Brain microvascular endothelial cell (primary cell): ENCODE measurements at regions not wholly inside any gene's neighbourhood (a gene's known extent, or its start where the extent isn't known, plus 50 kb on each side); places are given as distances from the start of the nearest gene placed in this dataset.

Experiments
- DNase-seq: peaks from one replicate; pipeline ENCODE4 v3.0.0-alpha.2; 2020
- H3K27ac ChIP-seq: fragments of 250-450 bp; sonication (Bioruptor Pico); 2 replicates; pipeline ENCODE4 v1.5.1; 2020; ENCODE audit warnings: mild to moderate bottlenecking, moderate library complexity
- H3K27me3 ChIP-seq: fragments of 250-450 bp; sonication (Bioruptor Pico); replicated peaks from 2 replicates; pipeline ENCODE4 v1.5.1; 2020; ENCODE audit warnings: mild to moderate bottlenecking
- H3K36me3 ChIP-seq: fragments of 250-450 bp; sonication (Bioruptor Pico); replicated peaks from 2 replicates; pipeline ENCODE4 v1.5.1; 2020; ENCODE audit warnings: mild to moderate bottlenecking
- H3K4me3 ChIP-seq: 2 replicates; pipeline ENCODE4 v1.5.1; 2011; ENCODE audit warnings: low read depth, mild to moderate bottlenecking, control low read depth, low read length, moderate library complexity
- CTCF ChIP-seq: IDR thresholded peaks from 2 replicates; pipeline ENCODE4 v1.5.1; 2011; ENCODE audit warnings: low read depth, mild to moderate bottlenecking, moderate library complexity, low read length, control low read depth, inconsistent platforms; ENCODE audit errors: missing control alignments
- in situ Hi-C: cut with HindIII; loops from 2 replicates; pipeline ENCODE4 v1.10.0; 2017; ENCODE audit warnings: low sequenced_read_pairs, low pct_ligation_motif_present

DNA sequence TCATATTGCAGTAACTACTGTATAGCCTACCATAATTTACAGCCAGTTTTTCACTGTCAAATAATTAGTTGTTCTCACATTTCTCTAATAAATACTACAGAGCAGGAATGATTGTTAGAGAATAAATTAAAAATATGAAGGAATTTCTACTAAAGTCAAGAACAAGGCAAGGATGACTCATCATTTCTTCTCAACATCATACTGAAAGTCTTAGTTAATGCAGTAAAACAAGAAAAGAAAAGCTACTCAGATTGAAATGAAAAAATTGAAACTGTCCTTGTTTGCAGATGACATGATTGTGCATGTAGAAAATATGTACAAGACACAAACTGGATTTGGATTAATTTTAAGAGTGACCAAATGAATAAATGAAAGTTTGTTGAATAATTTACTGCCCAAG is 608.2 kb downstream of the NSUN3 start:
- in situ Hi-C loops: no loop called here
- Histone ChIP-seq H3K36me3 (no peaks in the 10 kb centered on the region), H3K27ac (no peak overlapping the region), H3K27me3 (no peaks in the 10 kb centered on the region), H3K4me3 (no peak overlapping the region)
- TF ChIP-seq CTCF: no peak
- no peak for DNase-seq

GRCh38 chr3:94673876-94674275 is 611.0 kb downstream of the NSUN3 start:
- no peak for TF ChIP-seq CTCF
- Histone ChIP-seq H3K27ac (no peak overlapping the region), H3K4me3 (no peak overlapping the region), H3K36me3 (no peaks in the 10 kb centered on the region), H3K27me3 (no peaks in the 10 kb centered on the region)
- no peak for DNase-seq
- in situ Hi-C loops: no loop called here

DNA sequence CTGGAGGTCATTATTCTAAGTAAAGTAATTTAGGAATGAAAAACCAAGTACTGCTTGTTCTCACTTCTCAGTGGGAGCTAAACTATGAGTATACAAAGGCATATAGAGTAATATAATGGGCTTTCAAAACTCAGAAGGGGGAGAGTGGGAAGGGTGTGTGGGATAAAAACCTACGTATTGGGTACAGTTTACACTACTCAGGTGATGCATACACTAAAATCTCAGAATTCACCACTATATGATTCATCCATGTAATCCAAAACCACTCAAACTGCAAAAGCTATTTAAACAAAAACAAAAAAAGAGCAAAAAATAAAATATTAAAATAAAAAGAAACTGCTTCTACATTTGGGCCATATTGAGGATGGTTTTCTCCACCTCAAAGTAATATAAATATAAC is 623.3 kb downstream of the NSUN3 start:
- H3K27me3 ChIP-seq: no peaks in the 10 kb centered on the region
- in situ Hi-C loops: no loop called here
- no peaks in the 10 kb centered on the region for H3K36me3 ChIP-seq
- no peak for TF ChIP-seq CTCF
- H3K27ac ChIP-seq: no peak overlapping the region
- H3K4me3 ChIP-seq: no peak overlapping the region
- no peak for DNase-seq

DNA sequence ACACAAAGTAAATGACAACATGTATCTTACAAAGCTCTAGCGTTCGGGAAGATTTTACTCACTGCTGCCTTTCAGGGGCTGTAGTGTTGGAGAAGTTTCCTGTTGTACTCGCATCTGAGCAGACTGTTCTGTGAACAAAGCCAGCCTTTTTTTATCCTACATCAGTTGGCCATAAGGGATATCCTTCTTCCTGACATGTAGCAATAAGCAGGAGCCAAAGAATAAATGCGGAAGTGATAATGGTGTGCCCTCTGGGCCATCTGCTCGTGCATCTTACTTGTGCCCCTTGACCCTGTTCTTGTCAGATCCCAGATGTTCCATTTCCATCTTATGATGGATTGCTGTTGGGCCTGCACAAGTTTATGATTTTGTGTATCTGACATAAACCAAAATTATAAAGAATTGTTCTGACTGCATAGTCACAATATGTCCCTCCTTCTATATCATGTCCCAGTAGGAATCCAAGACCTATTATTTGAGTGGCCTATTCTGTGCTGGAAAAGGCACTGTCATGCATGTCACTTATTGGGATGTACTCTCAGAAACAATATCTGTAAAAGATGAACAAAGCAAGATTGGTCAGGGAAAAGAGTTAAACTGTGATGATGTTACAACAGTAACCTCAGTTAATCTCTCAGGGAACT is 631.3 kb downstream of the NSUN3 start:
- H3K27ac ChIP-seq: no peak overlapping the region
- H3K4me3 ChIP-seq: no peak overlapping the region
- DNase-seq: no peak
- no peak for TF ChIP-seq CTCF
- no peaks in the 10 kb centered on the region for H3K36me3 ChIP-seq
- no peaks in the 10 kb centered on the region for H3K27me3 ChIP-seq
- in situ Hi-C loops: no loop called here

GRCh38 chr3:94694894-94695293 is 632.0 kb downstream of the NSUN3 start:
- H3K27me3 ChIP-seq: no peaks in the 10 kb centered on the region
- no peak overlapping the region for H3K27ac ChIP-seq
- TF ChIP-seq CTCF: no peak
- no peak for DNase-seq
- H3K36me3 ChIP-seq: no peaks in the 10 kb centered on the region
- in situ Hi-C loops: no loop called here
- no peak overlapping the region for H3K4me3 ChIP-seq

DNA sequence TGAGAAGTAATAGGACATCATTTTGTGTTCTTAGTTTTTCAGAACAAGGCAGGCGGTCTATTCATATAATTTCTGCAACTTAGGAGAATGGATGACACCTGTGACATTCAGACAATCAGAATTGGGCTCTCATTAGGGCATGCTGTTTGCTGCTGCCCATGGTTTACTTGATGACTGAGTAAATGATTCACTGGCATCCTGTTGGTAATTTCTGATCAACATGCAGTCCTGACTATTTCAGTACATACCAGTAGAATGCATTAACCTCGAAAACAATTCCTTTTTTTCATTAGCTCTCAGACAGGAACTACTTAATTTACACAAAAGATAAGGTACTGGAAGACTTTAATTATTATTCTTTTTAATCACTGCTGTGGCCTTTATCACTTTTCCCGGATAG is 641.6 kb downstream of the NSUN3 start:
- in situ Hi-C loops: no loop called here
- Histone ChIP-seq H3K27me3 (no peaks in the 10 kb centered on the region), H3K36me3 (no peaks in the 10 kb centered on the region), H3K27ac (no peak overlapping the region), H3K4me3 (no peak overlapping the region)
- no peak for TF ChIP-seq CTCF
- no peak for DNase-seq
